AG10803 (cell line): ENCODE measurements at regions not wholly inside any gene's neighbourhood (a gene's known extent, or its start where the extent isn't known, plus 50 kb on each side); places are given as distances from the start of the nearest gene placed in this dataset.

Experiments used
- DNase-seq: peaks from one replicate; pipeline ENCODE4 v3.0.0; 2010; ENCODE audit warnings: low read depth
- H3K4me3 ChIP-seq: 2 replicates; pipeline ENCODE4 v1.5.1; 2011; ENCODE audit warnings: mild to moderate bottlenecking, low read length, control low read depth
- CTCF ChIP-seq: conservative IDR thresholded peaks from 2 replicates; pipeline ENCODE4 v1.5.1; 2011; ENCODE audit warnings: mild to moderate bottlenecking, low read length, control low read depth, inconsistent platforms

DNA sequence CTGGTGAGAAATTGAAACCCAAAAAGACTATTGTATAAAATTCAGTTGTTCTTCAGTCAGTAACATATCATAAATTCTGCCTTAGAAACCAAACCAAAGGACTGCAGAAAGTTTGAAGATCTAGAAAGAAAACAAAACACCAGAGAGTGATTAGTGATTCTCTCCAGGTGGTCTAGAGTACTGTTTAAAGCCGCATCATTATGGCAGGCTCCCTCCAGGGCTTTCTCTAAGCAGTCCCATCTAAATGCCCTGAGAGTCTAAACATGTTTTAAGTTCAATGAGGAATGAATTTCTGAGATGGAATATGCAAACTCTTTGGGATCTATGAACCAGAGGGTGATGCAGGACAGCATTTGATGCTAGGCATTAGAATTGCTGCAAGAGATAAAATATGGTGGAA is 100.9 kb upstream of the ST6GALNAC5 start:
- no peak overlapping the region for H3K4me3 ChIP-seq
- DNase-seq, result no peak
- no peak for TF ChIP-seq CTCF

DNA sequence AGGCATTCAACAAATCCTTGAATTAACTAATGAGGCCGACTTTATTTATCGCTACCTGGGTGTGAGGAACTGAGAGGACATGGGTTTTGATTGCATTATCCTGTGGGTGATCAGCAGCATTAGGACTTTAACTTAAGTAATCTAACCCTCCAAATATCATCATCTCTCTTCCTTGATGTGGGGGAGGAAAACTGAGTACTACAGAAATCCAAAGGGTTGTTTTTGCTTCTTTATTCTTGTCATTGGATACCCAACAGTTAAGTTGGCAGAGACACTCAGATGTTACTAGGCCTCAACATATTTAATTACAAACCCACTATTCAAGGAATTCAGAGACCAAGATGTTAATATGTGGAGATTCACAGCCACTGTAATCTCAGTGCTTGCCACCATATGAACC is 97.4 kb upstream of the ST6GALNAC5 start:
- no peak for DNase-seq
- no peak for TF ChIP-seq CTCF
- H3K4me3 ChIP-seq, result no peak overlapping the region

DNA sequence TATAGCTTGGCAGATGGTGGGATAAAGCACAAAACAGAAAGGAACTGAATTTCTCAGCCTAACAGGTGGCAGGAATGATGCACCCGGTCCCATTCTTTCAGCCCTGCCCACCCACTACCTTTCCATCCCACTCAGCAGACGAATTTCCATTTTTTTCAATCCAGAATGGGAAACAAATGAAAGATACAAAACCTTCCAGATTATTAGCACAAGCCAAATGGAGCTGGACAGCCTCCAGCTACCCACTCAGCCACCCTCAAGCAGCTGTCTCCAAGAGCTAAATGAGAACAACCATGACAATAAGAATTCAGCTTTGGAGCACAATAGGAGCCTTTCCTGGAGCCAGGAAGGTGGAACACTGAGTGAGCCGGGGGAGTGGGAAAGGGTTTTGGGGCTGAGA is 96.3 kb upstream of the ST6GALNAC5 start:
- no peak for DNase-seq
- H3K4me3 ChIP-seq, result no peak overlapping the region
- no peak for TF ChIP-seq CTCF

DNA sequence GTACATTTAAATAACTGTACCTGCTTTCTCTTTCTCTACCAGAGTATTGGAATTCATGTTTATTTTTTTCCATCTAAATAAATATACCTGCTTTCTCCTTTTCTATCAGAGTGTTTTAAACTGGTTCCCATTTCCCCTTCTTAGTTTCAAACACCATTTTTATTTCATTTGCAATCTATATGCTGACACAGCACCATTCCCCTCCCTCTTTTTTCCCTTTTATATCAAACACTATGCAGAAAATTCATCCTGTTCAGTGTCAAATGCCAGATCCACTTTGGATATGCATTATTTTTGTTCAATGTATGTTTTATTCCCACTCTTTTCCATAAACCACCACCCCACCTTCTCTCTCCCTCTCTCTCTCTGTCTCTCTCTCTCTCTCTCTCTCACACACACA is 85.8 kb upstream of the ST6GALNAC5 start:
- TF ChIP-seq CTCF, result no peak
- DNase-seq, result no peak
- no peak overlapping the region for H3K4me3 ChIP-seq

GRCh38 chr1:76782809-76783208 is 84.5 kb upstream of the ST6GALNAC5 start:
- H3K4me3 ChIP-seq, result no peak overlapping the region
- no peak for TF ChIP-seq CTCF
- peak; percentile 83 for DNase-seq

- TF ChIP-seq CTCF, result no peak
- H3K4me3 ChIP-seq, result no peak overlapping the region
- DNase-seq, result no peak
These were observed 82.8 kb upstream of the ST6GALNAC5 start for GRCh38 chr1:76784502-76784901.

GRCh38 chr1:76786222-76786621 is 81.1 kb upstream of the ST6GALNAC5 start:
- DNase-seq, result peak; percentile 17
- no peak overlapping the region for H3K4me3 ChIP-seq
- no peak for TF ChIP-seq CTCF
